ENCODE measurements at regions not wholly inside any gene's neighbourhood (a gene's known extent, or its start where the extent isn't known, plus 50 kb on each side); places are given as distances from the start of the nearest gene placed in this dataset.

GRCh38 chr14:38693423-38693822 lies 409.6 kb downstream of the SEC23A start:
- no peak for TF ChIP-seq EZH2phosphoT487 (IDR thresholded peaks at IDR 0.05; ENCODE audit: insufficient read depth, low read depth)
- TF ChIP-seq EZH2 (IDR thresholded peaks at IDR 0.05; ENCODE audit: insufficient read depth, poor library complexity, severe bottlenecking) = no peak

All from GM23248 (cell line).